LNCAP (cell line): ENCODE measurements at regions not wholly inside any gene's neighbourhood (a gene's known extent, or its start where the extent isn't known, plus 50 kb on each side); places are given as distances from the start of the nearest gene placed in this dataset.

ENCODE experiments used
- TF ChIP-seq, protein P1 (sequence below): fragments of 450-650 bp; IDR thresholded peaks from 2 replicates; pipeline ENCODE4 v1.5.1; 2017; ENCODE audit warnings: mild to moderate bottlenecking

DNA sequence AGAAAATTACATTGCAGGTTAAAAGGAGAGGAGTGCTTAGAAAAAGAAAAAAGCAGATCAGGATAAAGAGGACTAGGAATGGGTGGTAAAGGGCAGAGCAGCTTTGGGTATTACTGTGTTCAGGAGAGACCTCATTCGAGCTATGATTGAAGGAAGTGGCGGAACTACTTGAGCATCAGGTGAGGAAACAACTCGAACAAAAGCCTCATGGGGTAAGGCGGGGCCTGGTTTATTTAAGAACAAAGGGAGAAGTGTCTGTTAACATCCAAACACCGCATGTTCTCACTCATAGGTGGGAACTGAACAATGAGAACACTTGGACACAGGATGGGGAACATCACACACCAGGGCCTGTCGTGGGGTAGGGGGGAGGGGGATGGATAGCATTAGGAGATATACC lies 444.6 kb upstream of the CCDC196 start:
- TF ChIP-seq, protein P1, sequence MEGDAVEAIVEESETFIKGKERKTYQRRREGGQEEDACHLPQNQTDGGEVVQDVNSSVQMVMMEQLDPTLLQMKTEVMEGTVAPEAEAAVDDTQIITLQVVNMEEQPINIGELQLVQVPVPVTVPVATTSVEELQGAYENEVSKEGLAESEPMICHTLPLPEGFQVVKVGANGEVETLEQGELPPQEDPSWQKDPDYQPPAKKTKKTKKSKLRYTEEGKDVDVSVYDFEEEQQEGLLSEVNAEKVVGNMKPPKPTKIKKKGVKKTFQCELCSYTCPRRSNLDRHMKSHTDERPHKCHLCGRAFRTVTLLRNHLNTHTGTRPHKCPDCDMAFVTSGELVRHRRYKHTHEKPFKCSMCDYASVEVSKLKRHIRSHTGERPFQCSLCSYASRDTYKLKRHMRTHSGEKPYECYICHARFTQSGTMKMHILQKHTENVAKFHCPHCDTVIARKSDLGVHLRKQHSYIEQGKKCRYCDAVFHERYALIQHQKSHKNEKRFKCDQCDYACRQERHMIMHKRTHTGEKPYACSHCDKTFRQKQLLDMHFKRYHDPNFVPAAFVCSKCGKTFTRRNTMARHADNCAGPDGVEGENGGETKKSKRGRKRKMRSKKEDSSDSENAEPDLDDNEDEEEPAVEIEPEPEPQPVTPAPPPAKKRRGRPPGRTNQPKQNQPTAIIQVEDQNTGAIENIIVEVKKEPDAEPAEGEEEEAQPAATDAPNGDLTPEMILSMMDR = no peak

DNA sequence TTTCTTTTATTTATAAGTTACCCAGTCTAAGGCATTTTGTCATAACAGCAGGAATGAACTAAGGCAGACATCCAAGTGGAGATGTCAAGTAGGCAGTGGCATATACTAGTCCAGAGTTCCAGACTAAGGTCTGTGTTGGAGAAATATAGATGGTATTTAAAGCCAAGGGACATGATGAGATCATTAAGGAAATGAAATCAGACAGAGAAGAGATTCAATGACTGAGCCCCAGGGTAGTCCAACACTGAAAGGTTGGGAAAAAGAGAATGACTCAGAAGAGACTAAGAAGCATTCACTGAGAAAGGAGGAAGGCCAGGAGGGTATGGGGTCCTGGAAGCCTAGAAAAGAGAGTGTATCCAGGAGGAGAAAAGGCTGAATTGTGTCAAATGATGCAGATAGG lies 442.2 kb upstream of the CCDC196 start:
- TF ChIP-seq, protein P1 = no peak

DNA sequence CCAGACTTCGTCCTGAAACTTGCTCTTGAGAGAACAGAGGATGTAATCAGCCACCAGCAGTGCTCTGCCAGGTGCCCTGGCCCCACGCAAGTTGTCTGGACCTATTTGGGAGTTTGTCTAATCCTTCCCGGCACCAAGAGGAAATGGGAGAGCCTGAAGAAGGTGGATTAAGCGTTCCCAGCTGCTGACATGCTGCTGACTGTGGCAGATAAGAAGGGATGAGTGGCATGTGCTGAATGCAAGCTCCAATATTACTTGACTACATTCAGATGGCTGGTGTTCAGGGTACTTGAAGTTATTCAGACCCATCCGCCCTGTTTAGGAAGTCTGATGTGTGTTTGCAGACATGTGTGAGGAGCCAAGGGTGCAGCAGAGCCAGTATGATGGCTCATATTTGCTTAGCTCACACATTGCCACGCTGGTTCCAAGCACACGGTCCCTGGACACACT lies 440.6 kb upstream of the CCDC196 start:
- TF ChIP-seq, protein P1 = no peak

DNA sequence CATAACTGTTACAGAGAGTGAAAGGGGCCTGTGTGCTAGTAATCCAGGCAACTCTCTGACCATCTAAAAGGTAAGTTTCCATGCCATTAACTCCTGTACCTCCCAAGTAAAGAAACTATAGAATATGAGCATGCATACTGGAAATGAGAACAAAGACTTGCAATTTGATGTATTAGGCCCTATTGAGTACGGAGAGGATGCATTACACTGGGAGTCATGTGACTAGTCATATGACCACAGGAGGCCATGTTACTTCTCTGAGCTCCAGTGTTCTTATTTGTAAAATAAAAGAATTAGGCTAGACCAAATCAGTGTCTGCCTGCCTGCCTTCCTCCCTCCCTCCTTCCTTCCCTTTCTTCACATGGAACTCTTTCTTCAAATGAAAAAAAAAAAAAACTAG lies 440.1 kb upstream of the CCDC196 start:
- TF ChIP-seq, protein P1 = no peak

DNA sequence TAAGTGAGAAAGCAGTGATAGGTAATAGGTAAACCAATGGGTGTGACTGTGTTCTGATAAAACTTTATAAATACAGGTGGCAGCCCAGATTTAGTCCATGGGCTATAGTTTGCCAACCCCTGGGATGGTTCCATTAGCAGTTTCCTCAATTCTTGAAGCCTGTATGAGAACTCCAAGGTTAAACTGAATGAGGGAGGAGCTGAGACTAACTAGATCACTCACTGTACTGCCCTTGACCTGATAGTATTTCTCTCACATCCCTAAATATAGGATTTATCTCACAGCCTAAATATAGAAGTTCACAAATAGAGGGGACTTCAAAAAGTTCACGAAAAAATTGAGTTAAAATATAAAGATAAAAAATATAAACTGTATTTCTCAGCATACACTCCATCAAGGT lies 439.6 kb upstream of the CCDC196 start:
- TF ChIP-seq, protein P1 = no peak

DNA sequence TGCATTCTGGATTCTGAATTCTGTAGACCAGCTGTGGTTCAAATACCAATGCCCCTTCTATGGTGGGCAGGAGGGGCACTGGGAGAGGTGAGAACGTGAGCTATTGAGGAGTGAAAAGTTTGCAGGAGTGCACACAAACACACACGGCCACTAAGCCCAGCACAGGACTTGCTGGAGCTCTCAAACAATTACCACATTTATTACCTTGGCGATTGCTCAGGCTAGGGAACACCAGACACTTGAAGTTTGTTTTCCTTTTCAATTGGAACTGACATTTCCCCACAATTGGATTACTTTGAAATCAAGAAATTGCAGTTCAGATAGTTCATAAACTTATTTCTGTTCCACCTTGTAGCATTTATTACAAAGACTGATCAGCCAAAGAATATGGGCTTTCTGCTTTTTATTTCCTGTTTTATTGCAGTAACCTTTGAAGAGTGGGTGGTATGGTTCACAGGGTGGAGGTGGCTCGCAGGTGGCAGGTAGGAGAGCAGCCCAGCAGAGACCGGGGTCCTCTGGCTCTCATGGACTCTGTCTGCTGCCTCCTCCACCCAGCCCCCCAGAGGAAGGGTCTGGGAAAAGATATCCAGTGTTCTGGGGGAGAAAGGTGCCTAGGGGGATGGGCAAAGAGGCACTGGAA lies 429.8 kb upstream of the CCDC196 start:
- TF ChIP-seq, protein P1 = no peak

DNA sequence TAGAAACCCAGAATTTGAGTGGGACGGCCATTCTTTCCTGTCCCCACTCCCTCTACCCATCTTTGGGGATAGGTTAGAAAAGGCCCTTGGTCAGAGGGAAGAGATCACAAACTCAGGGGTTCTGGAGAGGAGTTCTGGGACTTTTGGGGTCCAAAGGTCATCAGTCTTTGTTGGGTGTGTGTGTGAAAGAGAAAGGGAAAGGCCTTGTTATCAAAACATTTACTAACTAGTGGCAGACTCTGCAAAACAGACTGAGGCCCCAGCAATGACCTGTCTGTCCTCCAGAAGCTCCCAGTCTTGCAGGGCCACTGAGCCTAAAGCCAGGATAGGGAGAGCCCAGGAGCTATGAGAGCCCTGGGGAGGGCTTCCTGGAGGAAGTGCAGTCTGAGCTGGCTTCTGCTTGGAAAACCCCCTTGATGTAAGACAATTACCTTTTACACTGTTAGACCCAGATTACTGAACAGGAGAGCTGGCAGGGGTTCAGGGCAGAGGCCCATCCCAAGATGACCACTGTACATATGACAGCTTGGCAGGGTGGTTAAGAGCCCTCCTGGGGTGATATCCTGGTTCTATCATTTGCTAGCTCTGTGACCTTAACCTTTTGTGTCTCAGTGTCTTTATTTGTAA lies 429.1 kb upstream of the CCDC196 start:
- TF ChIP-seq, protein P1 = no peak
